ENCODE measurements at regions not wholly inside any gene's neighbourhood (a gene's known extent, or its start where the extent isn't known, plus 50 kb on each side); places are given as distances from the start of the nearest gene placed in this dataset.

GRCh38 chrX:128650326-128650725 lies 598.1 kb upstream of the ACTRT1 start:
- TF ChIP-seq CTCF (IDR thresholded peaks at IDR 0.05) (no peak), POLR2A (IDR thresholded peaks at IDR 0.05) (no peak), POLR2AphosphoS5 (IDR thresholded peaks at IDR 0.05) (no peak)

All from prostate gland (tissue), 2 donors.